GM06990 (cell line): ENCODE measurements at regions not wholly inside any gene's neighbourhood (a gene's known extent, or its start where the extent isn't known, plus 50 kb on each side); places are given as distances from the start of the nearest gene placed in this dataset.

Source experiments
- DNase-seq: peaks from one replicate; pipeline ENCODE4 v3.0.0-alpha.2; 2011; ENCODE audit not compliant: insufficient read length; ENCODE audit errors: extremely low read depth
- H3K27me3 ChIP-seq: replicated peaks from 2 replicates; pipeline ENCODE4 v1.6.0; 2011; ENCODE audit warnings: low read length; ENCODE audit not compliant: control insufficient read depth, insufficient read depth
- H3K36me3 ChIP-seq: 2 replicates; pipeline ENCODE4 v1.5.1; 2011; ENCODE audit warnings: low read length; ENCODE audit not compliant: control insufficient read depth, insufficient read depth
- H3K4me3 ChIP-seq: replicated peaks from 2 replicates; pipeline ENCODE4 v1.5.1; 2011; ENCODE audit warnings: low read depth, mild to moderate bottlenecking, control low read depth, low read length
- CTCF ChIP-seq: IDR thresholded peaks from 2 replicates; pipeline ENCODE4 v1.5.1; 2011; ENCODE audit warnings: low read length, control low read depth, mild to moderate bottlenecking, inconsistent platforms; ENCODE audit not compliant: insufficient read depth, poor library complexity, severe bottlenecking

DNA sequence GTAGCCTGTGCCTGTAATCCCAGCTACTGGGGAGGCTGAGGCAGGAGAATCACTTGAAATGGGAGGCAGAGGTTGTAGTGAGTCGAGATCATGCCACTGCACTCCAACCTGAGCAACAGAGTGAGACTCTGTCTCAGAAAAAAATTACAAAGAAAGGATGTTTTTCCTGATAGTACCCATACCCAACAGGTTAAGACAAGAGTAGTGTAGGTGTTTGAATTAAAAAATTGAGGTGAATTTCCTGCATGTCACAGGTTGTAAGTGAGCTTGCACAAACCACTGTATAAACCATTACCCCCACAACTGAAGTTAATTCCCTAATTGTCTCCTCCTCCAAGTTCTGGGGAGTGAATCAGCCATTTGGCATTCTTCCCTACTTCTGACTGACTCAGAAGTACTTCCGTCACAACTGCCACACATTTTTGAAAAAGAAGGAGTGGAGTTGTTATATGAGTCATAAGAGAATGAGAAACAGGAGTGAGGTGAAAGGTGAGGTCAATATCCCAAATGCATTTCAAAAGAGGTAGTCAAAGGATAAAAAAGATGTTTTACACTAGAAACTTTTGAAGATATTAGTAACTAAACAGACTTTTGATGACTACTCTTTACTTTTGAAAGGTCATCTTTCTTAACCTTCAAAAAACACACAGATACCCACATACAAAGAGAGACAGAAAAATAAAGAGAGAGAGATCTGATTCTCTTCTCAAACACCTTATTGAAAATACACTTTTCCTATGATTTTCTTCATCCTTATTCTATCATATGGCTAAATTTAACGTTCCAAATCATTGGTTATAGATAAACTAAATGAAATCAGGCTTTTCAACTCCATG, 134.5 kb downstream of the BTC start:
- Histone ChIP-seq H3K27me3 (no peaks in the 10 kb centered on the region), H3K36me3 (no peaks in the 10 kb centered on the region), H3K4me3 (no peak overlapping the region)
- TF ChIP-seq CTCF = no peak
- no peak for DNase-seq

GRCh38 chr4:74660866-74661265, 133.5 kb downstream of the BTC start:
- no peak for DNase-seq
- no peaks in the 10 kb centered on the region for H3K27me3 ChIP-seq
- H3K36me3 ChIP-seq = no peaks in the 10 kb centered on the region
- H3K4me3 ChIP-seq = no peak overlapping the region
- no peak for TF ChIP-seq CTCF

DNA sequence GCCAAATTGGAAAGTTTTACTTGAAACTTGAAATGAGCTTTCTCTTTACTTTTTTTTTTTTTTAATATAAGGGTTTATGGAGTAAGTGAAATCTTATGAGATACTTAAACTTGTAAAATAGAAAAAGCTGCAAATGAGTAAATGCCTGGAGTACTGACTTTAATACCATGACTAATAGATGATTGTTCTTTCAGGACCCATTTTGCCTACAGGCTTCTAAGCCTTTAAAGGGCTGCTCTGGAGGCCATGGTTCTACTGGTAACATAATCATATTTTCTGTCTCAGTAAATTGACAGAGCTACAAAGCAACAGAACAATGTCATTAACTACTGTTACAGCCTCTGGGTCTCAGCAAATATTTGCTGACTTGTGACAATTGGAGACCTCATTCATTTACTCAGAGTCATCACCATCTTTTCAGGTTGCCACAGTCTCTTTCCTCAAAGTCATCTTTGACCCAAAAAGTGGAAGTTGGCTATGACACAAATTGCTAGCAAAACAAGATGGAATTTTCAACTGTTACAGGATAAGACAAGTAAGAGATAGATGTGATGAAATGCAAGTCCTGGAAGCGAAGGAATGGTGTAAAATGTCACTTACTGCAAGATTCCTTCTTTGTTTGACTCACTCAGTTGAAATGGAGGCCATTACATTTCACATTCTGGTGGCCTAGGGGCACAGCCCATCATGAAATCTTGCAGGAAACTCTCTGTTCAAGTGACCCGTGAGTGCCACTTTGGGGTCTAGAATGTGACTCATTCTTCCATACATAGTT, 132.7 kb downstream of the BTC start:
- DNase-seq = no peak
- H3K27me3 ChIP-seq = no peaks in the 10 kb centered on the region
- no peak for TF ChIP-seq CTCF
- H3K4me3 ChIP-seq = no peak overlapping the region
- no peaks in the 10 kb centered on the region for H3K36me3 ChIP-seq

GRCh38 chr4:74663631-74664030, 130.7 kb downstream of the BTC start:
- DNase-seq = no peak
- H3K27me3 ChIP-seq = no peaks in the 10 kb centered on the region
- no peaks in the 10 kb centered on the region for H3K36me3 ChIP-seq
- no peak overlapping the region for H3K4me3 ChIP-seq
- TF ChIP-seq CTCF = no peak

DNA sequence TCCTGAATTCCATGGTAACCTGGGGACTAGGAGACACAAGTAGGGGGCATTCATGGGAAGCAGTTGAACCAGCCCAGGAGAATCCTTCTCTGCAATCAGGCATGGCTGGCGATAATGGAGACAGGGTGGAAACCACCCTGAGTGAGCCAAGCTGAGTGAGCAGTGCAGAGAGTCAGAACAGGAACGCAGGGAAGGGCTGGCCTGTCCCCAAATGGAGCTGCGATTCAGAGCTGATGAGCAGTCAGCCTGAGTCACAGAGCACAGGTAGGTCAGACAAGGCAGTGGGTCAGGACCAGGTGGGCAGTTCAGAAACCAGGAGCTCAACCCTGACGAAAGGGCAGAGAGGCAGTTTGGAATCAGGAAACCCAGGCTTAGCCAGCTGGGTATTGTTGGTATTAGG, 129.0 kb downstream of the BTC start:
- TF ChIP-seq CTCF = no peak

More for the DNA sequence above, 129.0 kb downstream of the BTC start:
- Histone ChIP-seq H3K4me3 (no peak overlapping the region), H3K27me3 (no peaks in the 10 kb centered on the region), H3K36me3 (no peaks in the 10 kb centered on the region)
- DNase-seq = no peak
